GM12892 (cell line): ENCODE measurements at regions not wholly inside any gene's neighbourhood (a gene's known extent, or its start where the extent isn't known, plus 50 kb on each side); places are given as distances from the start of the nearest gene placed in this dataset.

Experiments used
- POLR2A ChIP-seq: IDR thresholded peaks from 2 replicates; pipeline ENCODE4 v1.6.1; 2011; ENCODE audit warnings: low read depth, low read length, control low read depth
- POLR2AphosphoS5 ChIP-seq: IDR thresholded peaks from 2 replicates; pipeline ENCODE4 v1.6.1; 2011; ENCODE audit warnings: low read depth, low read length, control low read depth

GRCh38 chr2:14554849-14555545 lies 77.5 kb upstream of the LRATD1 start:
- TF ChIP-seq POLR2A (no peak), POLR2AphosphoS5 (no peak)
